Type B pancreatic cell (in vitro differentiated cells): ENCODE measurements at regions not wholly inside any gene's neighbourhood (a gene's known extent, or its start where the extent isn't known, plus 50 kb on each side); places are given as distances from the start of the nearest gene placed in this dataset.
A peak's percentile ranks its signal among the peaks of the same experiment; 100 is the strongest.
"Not testable (repeated sequence)": the region's sequence is repeated elsewhere in the genome, so short reads cannot be mapped to it uniquely, and the experiment has no call there.

ENCODE experiments used
- DNase-seq: peaks from one replicate; pipeline ENCODE4 v3.0.0; 2021; ENCODE audit warnings: mixed read lengths; ENCODE audit not compliant: unreplicated experiment; ENCODE audit errors: extremely low spot score
- H3K27ac Mint-ChIP-seq: 2 replicates; pipeline ENCODE4 v1.8.0; 2021; ENCODE audit warnings: mild to moderate bottlenecking, mixed read lengths
- H3K27me3 Mint-ChIP-seq: 2 replicates; pipeline ENCODE4 v1.8.0; 2021; ENCODE audit warnings: mixed read lengths
- H3K36me3 Mint-ChIP-seq: 2 replicates; pipeline ENCODE4 v1.8.0; 2021; ENCODE audit warnings: mixed read lengths
- H3K4me1 Mint-ChIP-seq: one replicate; pipeline ENCODE4 v1.8.0; 2021; ENCODE audit warnings: mixed read lengths; ENCODE audit not compliant: unreplicated experiment
- H3K4me3 Mint-ChIP-seq: 2 replicates; pipeline ENCODE4 v1.8.0; 2021; ENCODE audit warnings: mild to moderate bottlenecking, mixed read lengths
- H3K9me3 Mint-ChIP-seq: 2 replicates; pipeline ENCODE4 v1.8.0; 2021; ENCODE audit warnings: mixed read lengths
- TF ChIP-seq, protein P1 (sequence below): fragments of 200-600 bp; sonication (generic); conservative IDR thresholded peaks from 2 replicates; pipeline ENCODE4 v1.5.0; 2021; ENCODE audit warnings: antibody characterized with exemption, mild to moderate bottlenecking

DNA sequence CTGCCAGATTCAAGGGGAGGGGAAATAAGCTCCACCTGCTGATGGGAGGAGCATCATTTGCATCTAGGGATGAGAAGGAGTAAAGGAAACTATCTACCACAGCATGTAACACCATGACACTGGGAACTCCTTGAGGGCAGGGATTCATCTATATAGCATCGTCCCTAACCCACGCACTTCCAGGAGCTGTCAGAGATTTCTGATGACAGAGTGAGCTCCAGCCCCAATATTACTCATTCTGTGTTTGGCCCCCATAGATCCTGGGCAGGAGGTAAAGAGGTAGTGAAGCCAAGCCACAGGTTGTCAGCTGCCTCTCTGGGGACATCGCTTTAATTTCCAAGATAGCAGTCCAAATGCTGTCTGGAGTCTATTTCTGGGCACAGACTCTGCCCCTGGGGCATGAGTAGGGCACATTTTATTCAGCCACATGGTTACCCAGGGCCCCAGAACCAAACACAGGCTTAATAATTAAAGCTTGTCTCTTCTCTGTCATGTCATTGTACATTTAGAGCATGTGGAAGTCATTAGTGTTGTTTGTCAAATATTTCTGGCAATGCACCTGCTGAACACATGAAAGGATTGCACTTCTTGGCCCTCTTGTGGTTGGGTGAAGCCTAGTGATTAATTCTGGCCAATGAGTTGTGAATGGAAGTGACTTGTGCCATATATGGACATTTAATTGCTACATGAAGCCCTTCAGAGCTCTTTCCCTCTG, 105.9 kb upstream of the POU3F1 start:
- no peak overlapping the region for H3K4me3 Mint-ChIP-seq
- peaks cover 3% of the 10 kb centered on the region for H3K9me3 Mint-ChIP-seq
- H3K36me3 Mint-ChIP-seq: no peaks in the 10 kb centered on the region
- H3K4me1 Mint-ChIP-seq: no peaks in the 10 kb centered on the region
- TF ChIP-seq, protein P1, sequence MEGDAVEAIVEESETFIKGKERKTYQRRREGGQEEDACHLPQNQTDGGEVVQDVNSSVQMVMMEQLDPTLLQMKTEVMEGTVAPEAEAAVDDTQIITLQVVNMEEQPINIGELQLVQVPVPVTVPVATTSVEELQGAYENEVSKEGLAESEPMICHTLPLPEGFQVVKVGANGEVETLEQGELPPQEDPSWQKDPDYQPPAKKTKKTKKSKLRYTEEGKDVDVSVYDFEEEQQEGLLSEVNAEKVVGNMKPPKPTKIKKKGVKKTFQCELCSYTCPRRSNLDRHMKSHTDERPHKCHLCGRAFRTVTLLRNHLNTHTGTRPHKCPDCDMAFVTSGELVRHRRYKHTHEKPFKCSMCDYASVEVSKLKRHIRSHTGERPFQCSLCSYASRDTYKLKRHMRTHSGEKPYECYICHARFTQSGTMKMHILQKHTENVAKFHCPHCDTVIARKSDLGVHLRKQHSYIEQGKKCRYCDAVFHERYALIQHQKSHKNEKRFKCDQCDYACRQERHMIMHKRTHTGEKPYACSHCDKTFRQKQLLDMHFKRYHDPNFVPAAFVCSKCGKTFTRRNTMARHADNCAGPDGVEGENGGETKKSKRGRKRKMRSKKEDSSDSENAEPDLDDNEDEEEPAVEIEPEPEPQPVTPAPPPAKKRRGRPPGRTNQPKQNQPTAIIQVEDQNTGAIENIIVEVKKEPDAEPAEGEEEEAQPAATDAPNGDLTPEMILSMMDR: peak; percentile 44
- no peak overlapping the region for H3K27ac Mint-ChIP-seq
- H3K27me3 Mint-ChIP-seq: peaks cover 27% of the 10 kb centered on the region
- no peak for DNase-seq

DNA sequence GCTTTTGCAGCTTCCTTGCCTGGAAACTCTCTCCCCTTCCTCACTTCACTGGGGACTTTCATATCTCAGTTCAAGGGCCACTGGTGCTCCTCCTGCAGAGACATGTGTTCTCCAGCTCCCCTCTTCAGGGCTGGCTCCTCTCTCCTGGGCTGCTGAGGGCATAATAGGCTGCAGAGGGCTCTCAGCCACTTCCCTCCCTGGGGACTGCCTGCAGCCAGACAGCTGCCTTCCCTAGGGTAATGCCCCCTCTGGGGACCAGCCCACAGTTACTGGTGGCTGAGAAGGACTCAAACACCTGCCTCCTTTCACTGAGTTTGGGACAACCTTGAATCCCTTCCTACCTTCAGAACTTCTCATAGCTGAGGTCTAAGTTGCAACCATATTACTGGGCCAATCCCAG, 104.8 kb upstream of the POU3F1 start:
- no peaks in the 10 kb centered on the region for H3K4me1 Mint-ChIP-seq
- no peaks in the 10 kb centered on the region for H3K36me3 Mint-ChIP-seq
- peaks cover 23% of the 10 kb centered on the region for H3K27me3 Mint-ChIP-seq
- H3K9me3 Mint-ChIP-seq: peaks cover 3% of the 10 kb centered on the region
- H3K27ac Mint-ChIP-seq: no peak overlapping the region
- TF ChIP-seq, protein P1: no peak
- H3K4me3 Mint-ChIP-seq: no peak overlapping the region
- no peak for DNase-seq

DNA sequence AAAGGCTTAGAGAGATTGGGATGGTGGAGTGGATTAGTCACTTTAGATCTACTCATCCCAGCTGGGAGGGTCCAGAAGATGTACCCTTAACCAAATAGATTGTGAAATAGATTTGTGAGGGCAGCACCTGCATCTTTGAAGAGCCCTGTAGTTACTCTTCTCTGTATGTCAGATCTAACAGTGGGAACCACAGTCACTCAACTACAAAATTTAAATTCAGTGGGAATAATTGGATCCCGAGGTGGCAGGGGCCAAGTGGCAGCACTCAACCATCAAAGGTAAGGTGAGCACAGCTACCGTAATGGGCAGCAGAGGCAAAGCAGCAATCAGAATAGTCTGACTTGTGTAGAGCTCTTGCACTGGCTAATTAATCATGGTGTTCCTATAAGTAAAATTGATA, 99.5 kb upstream of the POU3F1 start:
- H3K4me1 Mint-ChIP-seq, H3K27ac Mint-ChIP-seq, H3K36me3 Mint-ChIP-seq, DNase-seq, H3K4me3 Mint-ChIP-seq: not testable (repeated sequence)
- Mint-ChIP-seq H3K27me3 (peaks cover 32% of the 10 kb centered on the region), H3K9me3 (peaks cover 10% of the 10 kb centered on the region)

DNA sequence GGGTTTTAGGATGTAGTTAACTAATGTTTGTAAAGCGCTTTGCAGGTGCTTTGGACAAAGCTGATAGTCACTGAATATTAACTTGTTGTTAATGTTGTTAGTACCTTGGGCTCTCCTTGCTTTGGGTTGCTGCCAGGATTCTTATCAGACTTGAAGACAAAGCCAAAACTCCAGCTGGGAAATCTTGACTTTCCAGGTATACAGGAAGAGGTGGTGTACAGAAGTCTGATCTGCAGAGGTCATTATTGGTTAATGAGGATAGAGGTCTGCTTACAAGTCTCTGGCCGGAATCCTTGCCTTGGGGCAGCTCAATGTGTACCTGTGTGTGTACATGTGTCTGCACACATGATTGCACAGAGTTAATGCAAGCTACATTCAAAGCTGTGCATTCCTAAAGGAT, 96.0 kb upstream of the POU3F1 start:
- peaks cover 7% of the 10 kb centered on the region for H3K9me3 Mint-ChIP-seq
- no peak for DNase-seq
- peaks cover 18% of the 10 kb centered on the region for H3K4me1 Mint-ChIP-seq
- peaks cover 5% of the 10 kb centered on the region for H3K36me3 Mint-ChIP-seq
- H3K27ac Mint-ChIP-seq: no peak overlapping the region
- TF ChIP-seq, protein P1: no peak
- H3K27me3 Mint-ChIP-seq: peaks cover 54% of the 10 kb centered on the region
- H3K4me3 Mint-ChIP-seq: no peak overlapping the region

DNA sequence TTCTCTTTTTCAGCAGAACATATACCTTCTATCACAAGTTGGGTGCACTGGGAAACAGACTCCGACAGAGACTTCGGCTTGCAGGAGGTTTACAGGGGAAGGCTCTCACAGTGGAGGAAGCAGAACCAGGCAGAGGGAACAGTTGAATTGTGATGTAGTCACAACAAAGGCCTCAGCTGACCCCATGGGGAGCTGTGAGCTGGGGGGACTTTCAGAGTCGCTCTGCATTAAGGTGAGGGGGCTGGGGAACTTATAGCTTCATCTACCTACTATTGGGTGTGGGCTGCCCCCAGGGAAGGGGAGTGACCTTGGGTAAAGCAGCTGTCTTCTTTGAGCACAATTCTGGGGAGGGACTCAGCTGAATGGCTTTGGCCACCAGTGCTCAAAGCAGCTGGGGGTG, 94.9 kb upstream of the POU3F1 start:
- Mint-ChIP-seq H3K27me3 (peaks cover 63% of the 10 kb centered on the region), H3K36me3 (peaks cover 5% of the 10 kb centered on the region), H3K4me3 (no peak overlapping the region), H3K9me3 (peaks cover 7% of the 10 kb centered on the region), H3K27ac (no peak overlapping the region), H3K4me1 (peaks cover 18% of the 10 kb centered on the region)
- TF ChIP-seq, protein P1: no peak
- DNase-seq: no peak

DNA sequence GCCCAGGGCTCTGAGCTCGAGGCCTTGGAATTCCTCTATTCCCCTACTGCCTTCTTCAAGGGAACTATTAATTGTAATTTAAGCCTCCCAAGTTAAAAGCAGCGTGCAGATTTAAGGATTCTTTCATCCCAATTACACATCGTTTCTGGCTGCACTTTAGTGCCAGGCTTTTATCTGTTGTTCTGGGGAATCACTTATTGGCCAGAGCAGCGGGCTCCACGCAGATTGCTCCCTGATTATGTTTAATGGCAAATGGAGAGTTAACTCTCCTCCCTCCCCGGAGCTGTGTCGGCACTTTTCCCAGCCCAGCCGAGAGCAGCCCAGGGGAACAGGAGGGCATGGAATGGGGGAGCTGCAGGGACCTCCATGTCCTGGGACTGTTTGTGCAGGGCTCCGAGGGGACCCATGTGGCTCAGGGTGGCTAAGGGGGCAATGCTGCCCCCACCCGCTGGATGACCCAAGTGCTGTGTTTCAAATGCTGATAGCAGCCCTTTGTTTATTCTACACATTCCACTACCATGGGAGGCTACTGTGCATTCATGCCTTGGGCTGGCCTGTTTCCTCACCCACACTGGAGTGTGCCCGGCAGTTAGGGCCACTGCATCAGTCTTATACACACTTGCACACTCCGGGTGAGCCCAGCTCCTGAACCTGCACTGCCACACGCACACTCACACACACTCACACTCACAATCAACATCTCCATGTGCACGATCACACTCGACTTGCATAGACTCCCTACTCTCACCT, 93.3 kb upstream of the POU3F1 start:
- Mint-ChIP-seq H3K27me3 (peaks cover 78% of the 10 kb centered on the region), H3K9me3 (no peaks in the 10 kb centered on the region), H3K36me3 (no peaks in the 10 kb centered on the region), H3K4me3 (no peak overlapping the region), H3K4me1 (peaks cover 30% of the 10 kb centered on the region), H3K27ac (no peak overlapping the region)
- TF ChIP-seq, protein P1: peak; percentile 12
- no peak for DNase-seq
